PFSK-1 (cell line): ENCODE measurements at regions not wholly inside any gene's neighbourhood (a gene's known extent, or its start where the extent isn't known, plus 50 kb on each side); places are given as distances from the start of the nearest gene placed in this dataset.

ENCODE experiments used
- POLR2AphosphoS5 ChIP-seq: IDR thresholded peaks from 2 replicates; pipeline ENCODE4 v1.6.1; 2012; ENCODE audit warnings: low read depth, mild to moderate bottlenecking, control low read depth, low read length, moderate library complexity
- SIN3A ChIP-seq: IDR thresholded peaks from 2 replicates; pipeline ENCODE4 v1.6.1; 2012; ENCODE audit warnings: mild to moderate bottlenecking, low read length, moderate library complexity, borderline replicate concordance; ENCODE audit not compliant: insufficient read depth
- TAF1 ChIP-seq: IDR thresholded peaks from 2 replicates; pipeline ENCODE4 v1.6.1; 2012; ENCODE audit warnings: low read length, control low read depth, borderline replicate concordance; ENCODE audit not compliant: insufficient read depth

- TF ChIP-seq SIN3A (no peak), POLR2AphosphoS5 (no peak), TAF1 (no peak)
Measured at GRCh38 chr16:65279576-65279975, 157.7 kb upstream of the CDH11 start.
